ENCODE measurements at regions not wholly inside any gene's neighbourhood (a gene's known extent, or its start where the extent isn't known, plus 50 kb on each side); places are given as distances from the start of the nearest gene placed in this dataset.

DNA sequence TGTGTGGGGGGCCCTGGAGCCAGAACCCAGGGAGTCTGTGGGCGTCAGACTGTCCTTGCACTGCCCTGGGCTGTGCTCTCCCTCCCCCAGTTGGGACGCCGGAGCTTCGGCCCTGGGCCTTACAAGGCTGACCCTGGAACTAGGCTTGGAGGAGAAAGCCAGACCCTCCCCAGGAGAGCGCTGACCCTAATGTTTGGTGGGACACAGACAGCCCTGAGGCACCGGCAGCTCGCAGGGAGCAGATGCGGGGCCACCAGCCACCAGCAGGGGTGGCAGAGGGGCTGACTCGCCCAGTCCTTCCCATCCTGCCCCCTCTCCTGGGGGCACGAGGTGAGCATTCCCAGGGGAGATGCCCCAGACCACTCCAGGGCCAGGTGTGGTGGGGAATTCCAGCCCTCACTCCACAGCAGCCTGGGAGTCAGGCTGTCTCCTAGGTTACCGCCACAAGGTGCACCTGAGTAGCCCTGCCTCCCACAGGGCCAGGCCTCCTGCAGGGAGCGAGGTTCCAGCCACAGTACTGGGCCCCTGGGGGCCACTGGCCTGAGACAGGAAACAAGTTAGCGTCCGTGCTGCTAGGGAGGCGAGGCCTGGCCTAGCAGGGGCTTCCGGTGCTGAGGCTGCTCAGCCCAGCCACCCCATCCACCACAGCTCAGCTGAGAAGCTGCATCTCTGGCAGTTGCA lies 134.6 kb downstream of the OLFM1 start:
- TF ChIP-seq, protein P1, sequence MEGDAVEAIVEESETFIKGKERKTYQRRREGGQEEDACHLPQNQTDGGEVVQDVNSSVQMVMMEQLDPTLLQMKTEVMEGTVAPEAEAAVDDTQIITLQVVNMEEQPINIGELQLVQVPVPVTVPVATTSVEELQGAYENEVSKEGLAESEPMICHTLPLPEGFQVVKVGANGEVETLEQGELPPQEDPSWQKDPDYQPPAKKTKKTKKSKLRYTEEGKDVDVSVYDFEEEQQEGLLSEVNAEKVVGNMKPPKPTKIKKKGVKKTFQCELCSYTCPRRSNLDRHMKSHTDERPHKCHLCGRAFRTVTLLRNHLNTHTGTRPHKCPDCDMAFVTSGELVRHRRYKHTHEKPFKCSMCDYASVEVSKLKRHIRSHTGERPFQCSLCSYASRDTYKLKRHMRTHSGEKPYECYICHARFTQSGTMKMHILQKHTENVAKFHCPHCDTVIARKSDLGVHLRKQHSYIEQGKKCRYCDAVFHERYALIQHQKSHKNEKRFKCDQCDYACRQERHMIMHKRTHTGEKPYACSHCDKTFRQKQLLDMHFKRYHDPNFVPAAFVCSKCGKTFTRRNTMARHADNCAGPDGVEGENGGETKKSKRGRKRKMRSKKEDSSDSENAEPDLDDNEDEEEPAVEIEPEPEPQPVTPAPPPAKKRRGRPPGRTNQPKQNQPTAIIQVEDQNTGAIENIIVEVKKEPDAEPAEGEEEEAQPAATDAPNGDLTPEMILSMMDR (IDR thresholded peaks at IDR 0.05), result no peak
- TF ChIP-seq, protein P2, sequence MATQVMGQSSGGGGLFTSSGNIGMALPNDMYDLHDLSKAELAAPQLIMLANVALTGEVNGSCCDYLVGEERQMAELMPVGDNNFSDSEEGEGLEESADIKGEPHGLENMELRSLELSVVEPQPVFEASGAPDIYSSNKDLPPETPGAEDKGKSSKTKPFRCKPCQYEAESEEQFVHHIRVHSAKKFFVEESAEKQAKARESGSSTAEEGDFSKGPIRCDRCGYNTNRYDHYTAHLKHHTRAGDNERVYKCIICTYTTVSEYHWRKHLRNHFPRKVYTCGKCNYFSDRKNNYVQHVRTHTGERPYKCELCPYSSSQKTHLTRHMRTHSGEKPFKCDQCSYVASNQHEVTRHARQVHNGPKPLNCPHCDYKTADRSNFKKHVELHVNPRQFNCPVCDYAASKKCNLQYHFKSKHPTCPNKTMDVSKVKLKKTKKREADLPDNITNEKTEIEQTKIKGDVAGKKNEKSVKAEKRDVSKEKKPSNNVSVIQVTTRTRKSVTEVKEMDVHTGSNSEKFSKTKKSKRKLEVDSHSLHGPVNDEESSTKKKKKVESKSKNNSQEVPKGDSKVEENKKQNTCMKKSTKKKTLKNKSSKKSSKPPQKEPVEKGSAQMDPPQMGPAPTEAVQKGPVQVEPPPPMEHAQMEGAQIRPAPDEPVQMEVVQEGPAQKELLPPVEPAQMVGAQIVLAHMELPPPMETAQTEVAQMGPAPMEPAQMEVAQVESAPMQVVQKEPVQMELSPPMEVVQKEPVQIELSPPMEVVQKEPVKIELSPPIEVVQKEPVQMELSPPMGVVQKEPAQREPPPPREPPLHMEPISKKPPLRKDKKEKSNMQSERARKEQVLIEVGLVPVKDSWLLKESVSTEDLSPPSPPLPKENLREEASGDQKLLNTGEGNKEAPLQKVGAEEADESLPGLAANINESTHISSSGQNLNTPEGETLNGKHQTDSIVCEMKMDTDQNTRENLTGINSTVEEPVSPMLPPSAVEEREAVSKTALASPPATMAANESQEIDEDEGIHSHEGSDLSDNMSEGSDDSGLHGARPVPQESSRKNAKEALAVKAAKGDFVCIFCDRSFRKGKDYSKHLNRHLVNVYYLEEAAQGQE (IDR thresholded peaks at IDR 0.05; ENCODE audit: insufficient read depth in 1 of 2, low read depth in 2 of 2, low read length in 1 of 2), result no peak
